LNCaP clone FGC (cell line): ENCODE measurements at regions not wholly inside any gene's neighbourhood (a gene's known extent, or its start where the extent isn't known, plus 50 kb on each side); places are given as distances from the start of the nearest gene placed in this dataset.

Source experiments
- DNase-seq: peaks from one replicate; pipeline ENCODE4 v3.0.0-alpha.2; 2011; ENCODE audit warnings: low read depth
- H3K4me3 ChIP-seq: 2 replicates; pipeline ENCODE4 v1.5.1; 2011; ENCODE audit warnings: mild to moderate bottlenecking, low read depth, low read length, control low read depth
- CTCF ChIP-seq: IDR thresholded peaks from 2 replicates; pipeline ENCODE4 v1.5.1; 2012; ENCODE audit warnings: mild to moderate bottlenecking; ENCODE audit not compliant: control insufficient read depth, insufficient read depth; ENCODE audit errors: extremely low read depth

DNA sequence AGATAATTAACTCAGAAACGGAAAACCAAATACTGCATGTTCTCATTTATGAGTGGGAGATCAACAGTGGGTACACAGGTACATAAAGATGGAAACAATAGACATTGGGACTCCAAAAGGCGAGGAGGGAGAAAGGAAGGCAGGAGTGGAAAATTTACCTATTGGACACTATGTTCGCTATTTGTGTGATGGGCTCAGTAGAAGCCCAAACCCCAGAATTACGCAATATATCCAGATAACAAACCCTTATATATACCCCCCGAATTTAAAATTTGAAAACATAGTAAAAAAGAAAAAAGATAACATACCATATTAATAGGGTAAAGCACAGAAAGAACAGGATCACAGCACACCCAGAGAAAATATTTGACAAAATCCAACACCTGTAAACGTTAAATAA is 1351.7 kb upstream of the FAM98A start:
- no peak for DNase-seq
- no peak overlapping the region for H3K4me3 ChIP-seq
- no peak for TF ChIP-seq CTCF

- H3K4me3 ChIP-seq, result no peak overlapping the region
- TF ChIP-seq CTCF, result no peak
- DNase-seq, result no peak
Observed at GRCh38 chr2:34949316-34949715, 1350.2 kb upstream of the FAM98A start.

GRCh38 chr2:34936089-34936488 is 1337.0 kb upstream of the FAM98A start:
- H3K4me3 ChIP-seq, result no peak overlapping the region
- DNase-seq, result no peak
- TF ChIP-seq CTCF, result no peak

DNA sequence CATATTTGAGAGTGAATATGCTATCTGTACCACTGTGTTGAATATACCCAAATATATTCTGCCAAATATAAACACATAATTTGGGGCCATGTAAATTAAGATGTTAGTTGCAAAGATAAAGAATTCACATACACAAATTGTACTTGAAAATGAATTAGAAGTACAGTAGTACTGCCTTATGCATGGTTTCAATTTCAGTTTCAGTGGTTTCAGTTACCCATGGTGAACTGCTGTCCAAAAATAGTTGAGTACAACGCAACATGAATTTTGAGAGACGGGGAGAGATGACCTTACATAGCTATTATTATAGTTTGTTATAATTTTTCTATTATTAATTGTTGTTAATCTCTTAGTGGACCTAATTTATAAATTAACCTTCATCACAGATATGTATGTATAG is 1313.0 kb upstream of the FAM98A start:
- H3K4me3 ChIP-seq, result no peak overlapping the region
- no peak for DNase-seq
- no peak for TF ChIP-seq CTCF

GRCh38 chr2:34909992-34910705 is 1311.0 kb upstream of the FAM98A start:
- no peak overlapping the region for H3K4me3 ChIP-seq
- TF ChIP-seq CTCF, result no peak
- no peak for DNase-seq

GRCh38 chr2:34907812-34908211 is 1308.7 kb upstream of the FAM98A start:
- DNase-seq, result no peak
- no peak overlapping the region for H3K4me3 ChIP-seq
- no peak for TF ChIP-seq CTCF

- no peak for TF ChIP-seq CTCF
- no peak overlapping the region for H3K4me3 ChIP-seq
- DNase-seq, result no peak
Observed at GRCh38 chr2:34901739-34902138, 1302.6 kb upstream of the FAM98A start.
